H1 (cell line): ENCODE measurements at regions not wholly inside any gene's neighbourhood (a gene's known extent, or its start where the extent isn't known, plus 50 kb on each side); places are given as distances from the start of the nearest gene placed in this dataset.
A peak's percentile ranks its signal among the peaks of the same experiment; 100 is the strongest.

ENCODE experiments used
- MAFK ChIP-seq: IDR thresholded peaks from 2 replicates; pipeline ENCODE4 v1.6.1; 2012; ENCODE audit warnings: low read depth, mild to moderate bottlenecking, improper control_type of control experiment, low read length
- SIRT6 ChIP-seq: IDR thresholded peaks from one replicate; pipeline ENCODE4 v1.7.1; 2012; ENCODE audit warnings: low read length, inconsistent platforms
- SP4 ChIP-seq: IDR thresholded peaks from 2 replicates; pipeline ENCODE4 v1.6.1; 2012; ENCODE audit warnings: low read length, inconsistent platforms

DNA sequence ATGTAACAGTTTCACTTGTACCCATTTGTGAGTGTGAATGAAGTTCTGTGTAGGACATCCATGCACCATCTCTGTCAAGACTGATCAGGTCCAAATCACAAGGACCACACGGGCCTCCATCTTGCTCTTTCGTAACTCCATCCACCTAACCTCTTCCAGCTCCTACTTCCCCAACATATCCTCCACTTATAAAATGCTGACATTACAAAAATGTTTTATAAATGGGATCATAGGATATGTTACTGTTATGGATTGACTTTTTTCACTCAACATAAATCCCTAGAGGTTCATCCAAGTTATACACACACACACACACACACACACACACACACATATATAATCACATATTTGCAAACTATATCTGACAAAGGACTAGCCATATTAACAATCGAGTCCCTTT lies 476.8 kb downstream of the ZNF516 start (continued):
- TF ChIP-seq MAFK (peak; percentile 55; the same call in 1 of the 2 replicates), SIRT6 (no peak), SP4 (no peak)
